Adipocyte (in vitro differentiated cells): ENCODE measurements at regions not wholly inside any gene's neighbourhood (a gene's known extent, or its start where the extent isn't known, plus 50 kb on each side); places are given as distances from the start of the nearest gene placed in this dataset.

ENCODE experiments used
- DNase-seq: peaks from one replicate; pipeline ENCODE4 v3.0.0-alpha.2; 2015; ENCODE audit warnings: low read depth
- H3K27me3 ChIP-seq: replicated peaks from 2 replicates; pipeline ENCODE4 v1.7.0; 2013; ENCODE audit warnings: mild to moderate bottlenecking, low read length, moderate library complexity; ENCODE audit not compliant: control insufficient read depth, insufficient read depth
- H3K36me3 ChIP-seq: 2 replicates; pipeline ENCODE4 v1.7.0; 2013; ENCODE audit warnings: low read length, mild to moderate bottlenecking, moderate library complexity; ENCODE audit not compliant: control insufficient read depth, insufficient read depth, severe bottlenecking
- H3K4me1 ChIP-seq: 2 replicates; pipeline ENCODE4 v1.7.0; 2013; ENCODE audit warnings: mild to moderate bottlenecking, low read length, moderate library complexity; ENCODE audit not compliant: control insufficient read depth, insufficient read depth
- H3K4me3 ChIP-seq: 2 replicates; pipeline ENCODE4 v1.7.0; 2013; ENCODE audit warnings: mild to moderate bottlenecking, low read length, moderate library complexity
- H3K9ac ChIP-seq: 2 replicates; pipeline ENCODE4 v1.7.0; 2013; ENCODE audit warnings: mild to moderate bottlenecking, low read length, moderate library complexity
- H3K9me3 ChIP-seq: 2 replicates; pipeline ENCODE4 v1.7.0; 2013; ENCODE audit warnings: mild to moderate bottlenecking, low read length, moderate library complexity; ENCODE audit not compliant: control insufficient read depth

- no peaks in the 10 kb centered on the region for H3K27me3 ChIP-seq
- H3K9me3 ChIP-seq, result peaks cover 9% of the 10 kb centered on the region
- DNase-seq, result no peak
- no peak overlapping the region for H3K9ac ChIP-seq
- H3K36me3 ChIP-seq, result no peaks in the 10 kb centered on the region
- H3K4me3 ChIP-seq, result peak overlapping the region; percentile 81
- H3K4me1 ChIP-seq, result no peaks in the 10 kb centered on the region
These were observed 71.4 kb upstream of the ZNF722 start for GRCh38 chr7:63927261-63927660.

GRCh38 chr7:63931057-63931600 is 67.5 kb upstream of the ZNF722 start:
- Histone ChIP-seq H3K36me3 (no peaks in the 10 kb centered on the region), H3K4me3 (no peak overlapping the region), H3K9ac (no peak overlapping the region), H3K4me1 (no peaks in the 10 kb centered on the region), H3K9me3 (peaks cover 14% of the 10 kb centered on the region), H3K27me3 (no peaks in the 10 kb centered on the region)
- no peak for DNase-seq

- Histone ChIP-seq H3K36me3 (no peaks in the 10 kb centered on the region), H3K4me1 (no peaks in the 10 kb centered on the region), H3K4me3 (no peak overlapping the region), H3K9ac (no peak overlapping the region), H3K27me3 (no peaks in the 10 kb centered on the region), H3K9me3 (peaks cover 19% of the 10 kb centered on the region)
- no peak for DNase-seq
These were observed 66.6 kb upstream of the ZNF722 start for GRCh38 chr7:63931985-63932577.
